HCT116 (cell line): ENCODE measurements at regions not wholly inside any gene's neighbourhood (a gene's known extent, or its start where the extent isn't known, plus 50 kb on each side); places are given as distances from the start of the nearest gene placed in this dataset.

ENCODE experiments used
- ATAC-seq: fragments of 200-7000 bp; cut with Tn5 transposase; 2 replicates; pipeline ENCODE4 v1.9.1; 2020; ENCODE audit warnings: mild to moderate bottlenecking, moderate library complexity
- BruUV-seq: library from RNA; stranded (reverse); fragments of 400-500 nt; replicated peaks from 2 replicates; lab custom pipeline; 2021; lab: Mats Ljungman, UMichigan
- CTCF ChIA-PET: fragments of 300-600 bp; sonication (Branson Sonifier 250); formaldehyde crosslinking; loops from one replicate; lab custom pipeline; 2021; ENCODE audit warnings: antibody characterized with exemption; lab: Charles Lee
- POLR2A ChIA-PET: fragments of 300-600, 350-600 bp; sonication (Branson Sonifier 250); formaldehyde crosslinking; loops from one replicate; lab custom pipeline; 2021; ENCODE audit warnings: antibody characterized with exemption; lab: Charles Lee
- RAD21 ChIA-PET, 2 experiments: fragments of 300-600 bp; sonication (Branson Sonifier 250); formaldehyde crosslinking; loops; one replicate each; lab custom pipeline; 2023; ENCODE audit warnings: low total read pairs in 2 of 2; ENCODE audit not compliant: uncharacterized antibody in 2 of 2, unreplicated experiment in 2 of 2, low non-redundant PET in 1 of 2; lab: Charles Lee
- DNase-seq: peaks from one replicate; pipeline ENCODE4 v3.0.0-alpha.2; 2010; ENCODE audit warnings: low read depth, low spot score
- H2AFZ ChIP-seq: fragments of 200-600 bp; shearing (Covaris generic), sonication (generic); 2 replicates; pipeline ENCODE4 v1.6.1; 2017; ENCODE audit warnings: low read depth, mixed run types, mixed read lengths, antibody characterized with exemption, low read length; ENCODE audit not compliant: poor library complexity, severe bottlenecking
- H3K27ac ChIP-seq: 2 replicates; pipeline ENCODE4 v1.5.1; 2012; ENCODE audit warnings: low read depth, low read length
- H3K27me3 ChIP-seq: fragments of 200-600 bp; sonication (generic); 2 replicates; pipeline ENCODE4 v1.6.1; 2016; ENCODE audit warnings: mixed run types, low read length, mixed read lengths; ENCODE audit not compliant: insufficient read depth
- H3K36me3 ChIP-seq, 2 experiments: fragments of 200-500 bp in 1 of 2; fragments of 200-600 bp in 1 of 2; sonication (Bioruptor generic) in 1 of 2; sonication (generic) in 1 of 2; 2 replicates each; pipeline versions ENCODE4 v1.5.1 to v1.6.1; 2014 to 2016; ENCODE audit warnings: low read length in 2 of 2, inconsistent platforms in 1 of 2, mixed read lengths in 1 of 2, mixed run types in 1 of 2; ENCODE audit not compliant: insufficient read depth in 2 of 2, control insufficient read depth in 1 of 2
- H3K4me1 ChIP-seq, 2 experiments: fragments of 200-600 bp in 1 of 2; sonication (generic) in 1 of 2; 2 replicates each; pipeline versions ENCODE4 v1.5.1 to v1.6.1; 2012 to 2017; ENCODE audit warnings: low read length in 2 of 2, inconsistent platforms in 1 of 2, mild to moderate bottlenecking in 1 of 2, mixed read lengths in 1 of 2, mixed run types in 1 of 2, moderate library complexity in 1 of 2; ENCODE audit not compliant: insufficient read depth in 2 of 2, control insufficient read depth in 1 of 2
- H3K4me2 ChIP-seq: fragments of 200-600 bp; sonication (generic); 2 replicates; pipeline ENCODE4 v1.6.1; 2017; ENCODE audit warnings: mixed run types, low read length, mixed read lengths
- H3K4me3 ChIP-seq, 2 experiments: fragments of 200-600 bp in 1 of 2; sonication (generic) in 1 of 2; replicated peaks in 1 of 2; 2 replicates each; pipeline ENCODE4 v1.5.1; 2011 to 2016; ENCODE audit warnings: low read length in 2 of 2, control low read depth in 1 of 2, low read depth in 1 of 2, mild to moderate bottlenecking in 1 of 2, mixed read lengths in 1 of 2, mixed run types in 1 of 2
- H3K79me2 ChIP-seq: fragments of 200-600 bp; sonication (generic); 2 replicates; pipeline ENCODE4 v1.6.1; 2017; ENCODE audit warnings: mild to moderate bottlenecking, mixed run types, low read length, moderate library complexity, mixed read lengths; ENCODE audit not compliant: insufficient read depth
- H3K9ac ChIP-seq: fragments of 200-600 bp; sonication (generic); 2 replicates; pipeline ENCODE4 v1.6.1; 2016; ENCODE audit warnings: low read length, mixed read lengths
- H3K9me2 ChIP-seq: fragments of 200-600 bp; sonication (generic), shearing (Covaris generic); 2 replicates; pipeline ENCODE4 v1.6.1; 2017; ENCODE audit warnings: mixed run types, mild to moderate bottlenecking, moderate library complexity; ENCODE audit not compliant: insufficient read depth
- H3K9me3 ChIP-seq, 2 experiments: fragments of 200-500 bp in 1 of 2; fragments of 200-600 bp in 1 of 2; sonication (Bioruptor generic) in 1 of 2; sonication (generic) in 1 of 2; 2 replicates each; pipeline ENCODE4 v1.6.1; 2014 to 2017; ENCODE audit warnings: low read length in 2 of 2, mixed read lengths in 2 of 2, inconsistent platforms in 1 of 2, low read depth in 1 of 2, mild to moderate bottlenecking in 1 of 2, mixed run types in 1 of 2, moderate library complexity in 1 of 2; ENCODE audit not compliant: control insufficient read depth in 1 of 2, insufficient read depth in 1 of 2
- H4K20me1 ChIP-seq: fragments of 200-600 bp; sonication (generic), shearing (Covaris generic); 2 replicates; pipeline ENCODE4 v1.6.1; 2017; ENCODE audit warnings: mixed run types, mild to moderate bottlenecking, moderate library complexity; ENCODE audit not compliant: insufficient read depth
- EGR1 ChIP-seq: IDR thresholded peaks from 2 replicates; pipeline ENCODE4 v1.6.1; 2012; ENCODE audit warnings: low read depth
- ELF1 ChIP-seq: IDR thresholded peaks from 2 replicates; pipeline ENCODE4 v1.6.1; 2012; ENCODE audit warnings: low read depth, borderline replicate concordance
- JUND ChIP-seq: IDR thresholded peaks from 2 replicates; pipeline ENCODE4 v1.6.1; 2012
- POLR2A ChIP-seq: IDR thresholded peaks from 2 replicates; pipeline ENCODE4 v1.7.0; 2011; ENCODE audit warnings: borderline replicate concordance; ENCODE audit not compliant: insufficient read depth, insufficient read length; ENCODE audit errors: extremely low read depth
- POLR2AphosphoS5 ChIP-seq: IDR thresholded peaks from 2 replicates; pipeline ENCODE4 v1.6.1; 2011; ENCODE audit warnings: mild to moderate bottlenecking, low read depth, low read length, moderate library complexity
- RAD21 ChIP-seq: IDR thresholded peaks from 2 replicates; pipeline ENCODE4 v1.6.1; 2012; ENCODE audit warnings: low read depth, mild to moderate bottlenecking
- YY1 ChIP-seq: IDR thresholded peaks from 2 replicates; pipeline ENCODE4 v1.6.1; 2011; ENCODE audit warnings: low read length, low read depth, moderate library complexity, mild to moderate bottlenecking; ENCODE audit not compliant: insufficient replicate concordance; ENCODE audit errors: extremely low read depth
- ZFX ChIP-seq: fragments of 450-650 bp; IDR thresholded peaks from 2 replicates; pipeline ENCODE4 v1.6.1; 2017
- ZNF274 ChIP-seq: fragments of 200-500 bp; sonication (Bioruptor generic); IDR thresholded peaks from 2 replicates; pipeline ENCODE4 v1.6.1; 2014; ENCODE audit warnings: mild to moderate bottlenecking, low read depth, low read length, inconsistent platforms
- intact Hi-C: fragments of 100-400 bp; cut with micrococcal nuclease; formaldehyde crosslinking; loops from 2 replicates; pipeline ENCODE4 v1.10.0; 2022
- TF ChIP-seq, protein P1 (sequence below), 3 experiments: fragments of 200-600 bp in 1 of 3; sonication (generic) in 1 of 3; IDR thresholded peaks in 2 of 3; conservative IDR thresholded peaks in 1 of 3; 2 replicates each; pipeline ENCODE4 v1.5.1; 2012 to 2017; ENCODE audit warnings: low read depth in 2 of 3, low read length in 2 of 3, antibody characterized with exemption in 1 of 3, borderline replicate concordance in 1 of 3, control low read depth in 1 of 3, mild to moderate bottlenecking in 1 of 3, mixed read lengths in 1 of 3, mixed run types in 1 of 3, moderate library complexity in 1 of 3; ENCODE audit not compliant: insufficient read depth in 1 of 3
- TF ChIP-seq, protein P2 (sequence below): IDR thresholded peaks from 2 replicates; pipeline ENCODE4 v1.6.1; 2012; ENCODE audit warnings: low read depth
- TF ChIP-seq, protein P3 (sequence below): IDR thresholded peaks from 2 replicates; pipeline ENCODE4 v1.6.1; 2011; ENCODE audit warnings: mild to moderate bottlenecking, low read length, moderate library complexity; ENCODE audit not compliant: insufficient replicate concordance; ENCODE audit errors: extremely low read depth

DNA sequence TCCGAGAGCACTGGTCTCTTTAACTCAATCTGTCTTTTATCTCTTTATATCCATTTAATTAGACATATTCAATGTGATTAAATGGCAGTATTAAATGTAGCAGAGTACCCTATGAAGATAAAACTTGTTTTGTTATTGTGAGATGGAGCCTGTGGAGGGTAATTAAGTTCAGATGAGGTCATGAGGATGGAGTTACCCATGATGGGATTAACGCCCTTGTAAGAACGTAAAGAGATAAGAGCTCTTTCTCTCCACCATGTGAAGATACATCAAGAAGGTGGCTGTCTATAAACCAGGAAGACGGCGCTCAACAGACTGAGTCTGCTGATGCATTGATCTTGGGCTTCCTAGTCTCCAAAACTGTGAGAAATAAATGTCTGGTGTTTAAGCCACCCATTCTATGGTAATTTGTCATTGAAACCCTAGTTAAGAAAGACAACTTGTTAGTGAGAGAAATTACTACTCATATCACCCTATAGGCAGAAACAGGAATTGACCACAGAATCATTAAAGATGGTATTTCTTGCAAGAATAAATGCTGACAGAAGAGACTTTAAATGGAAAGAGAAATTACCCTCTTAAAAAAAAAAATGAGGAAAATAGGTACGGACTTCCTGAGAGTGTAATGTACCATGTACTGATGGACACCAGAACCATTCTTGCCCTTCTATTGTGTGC lies 738.7 kb upstream of the CHAC2 start:
- Histone ChIP-seq H3K27me3 (no peaks in the 10 kb centered on the region), H3K9me2 (no peaks in the 10 kb centered on the region), H3K79me2 (no peaks in the 10 kb centered on the region), H3K9me3 (no peaks in the 10 kb centered on the region), H3K4me3 (no peak overlapping the region), H3K9ac (no peak overlapping the region), H4K20me1 (no peaks in the 10 kb centered on the region), H3K4me2 (no peak overlapping the region), H3K27ac (no peak overlapping the region), H2AFZ (no peak overlapping the region), H3K36me3 (no peaks in the 10 kb centered on the region), H3K4me1 (no peaks in the 10 kb centered on the region)
- no peak for ATAC-seq
- POLR2A ChIA-PET: no interaction called here
- intact Hi-C loops: no loop called here
- no peak for DNase-seq
- BruUV-seq: no TSS peak
- CTCF ChIA-PET: no interaction called here
- TF ChIP-seq JUND: no peak
- TF ChIP-seq, protein P1, sequence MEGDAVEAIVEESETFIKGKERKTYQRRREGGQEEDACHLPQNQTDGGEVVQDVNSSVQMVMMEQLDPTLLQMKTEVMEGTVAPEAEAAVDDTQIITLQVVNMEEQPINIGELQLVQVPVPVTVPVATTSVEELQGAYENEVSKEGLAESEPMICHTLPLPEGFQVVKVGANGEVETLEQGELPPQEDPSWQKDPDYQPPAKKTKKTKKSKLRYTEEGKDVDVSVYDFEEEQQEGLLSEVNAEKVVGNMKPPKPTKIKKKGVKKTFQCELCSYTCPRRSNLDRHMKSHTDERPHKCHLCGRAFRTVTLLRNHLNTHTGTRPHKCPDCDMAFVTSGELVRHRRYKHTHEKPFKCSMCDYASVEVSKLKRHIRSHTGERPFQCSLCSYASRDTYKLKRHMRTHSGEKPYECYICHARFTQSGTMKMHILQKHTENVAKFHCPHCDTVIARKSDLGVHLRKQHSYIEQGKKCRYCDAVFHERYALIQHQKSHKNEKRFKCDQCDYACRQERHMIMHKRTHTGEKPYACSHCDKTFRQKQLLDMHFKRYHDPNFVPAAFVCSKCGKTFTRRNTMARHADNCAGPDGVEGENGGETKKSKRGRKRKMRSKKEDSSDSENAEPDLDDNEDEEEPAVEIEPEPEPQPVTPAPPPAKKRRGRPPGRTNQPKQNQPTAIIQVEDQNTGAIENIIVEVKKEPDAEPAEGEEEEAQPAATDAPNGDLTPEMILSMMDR (IDR thresholded peaks at IDR 0.05 in 2 of 3, conservative IDR thresholded peaks at IDR 0.05 in 1 of 3; ENCODE audit: borderline replicate concordance in 1 of 3, insufficient read depth in 1 of 3, low read depth in 2 of 3, low read length in 2 of 3): peak in 2 of 3 experiments; percentile 12 to 33; a peak in 3 of 6 replicates
- no peak for TF ChIP-seq EGR1
- TF ChIP-seq POLR2A: no peak
- RAD21 ChIA-PET: no interaction called here

DNA sequence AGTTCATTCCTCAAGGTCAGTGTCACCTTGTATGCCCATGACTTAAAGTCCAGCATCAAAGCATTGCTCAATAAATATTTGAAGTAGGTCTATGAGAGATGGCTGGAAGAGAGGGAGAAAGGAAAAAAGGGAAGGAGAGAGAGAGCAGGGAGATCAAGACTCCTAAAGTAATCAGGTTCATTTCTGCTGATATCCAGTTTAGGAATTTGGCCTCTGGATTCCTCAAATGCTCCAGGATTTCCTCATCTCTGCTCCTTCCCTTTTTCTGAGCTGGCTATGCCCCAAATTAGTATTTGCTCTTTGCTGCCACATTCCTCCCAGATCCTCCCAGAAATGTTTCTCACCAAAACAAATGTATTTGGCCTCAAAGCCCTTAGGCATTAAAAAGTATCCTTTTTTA lies 739.4 kb upstream of the CHAC2 start:
- CTCF ChIA-PET: no interaction called here
- no peak overlapping the region for H3K4me2 ChIP-seq
- TF ChIP-seq ZNF274 (no peak), RAD21 (no peak), YY1 (no peak), ZFX (no peak), ELF1 (no peak), EGR1 (no peak), POLR2AphosphoS5 (no peak), JUND (no peak)
- TF ChIP-seq, protein P2, sequence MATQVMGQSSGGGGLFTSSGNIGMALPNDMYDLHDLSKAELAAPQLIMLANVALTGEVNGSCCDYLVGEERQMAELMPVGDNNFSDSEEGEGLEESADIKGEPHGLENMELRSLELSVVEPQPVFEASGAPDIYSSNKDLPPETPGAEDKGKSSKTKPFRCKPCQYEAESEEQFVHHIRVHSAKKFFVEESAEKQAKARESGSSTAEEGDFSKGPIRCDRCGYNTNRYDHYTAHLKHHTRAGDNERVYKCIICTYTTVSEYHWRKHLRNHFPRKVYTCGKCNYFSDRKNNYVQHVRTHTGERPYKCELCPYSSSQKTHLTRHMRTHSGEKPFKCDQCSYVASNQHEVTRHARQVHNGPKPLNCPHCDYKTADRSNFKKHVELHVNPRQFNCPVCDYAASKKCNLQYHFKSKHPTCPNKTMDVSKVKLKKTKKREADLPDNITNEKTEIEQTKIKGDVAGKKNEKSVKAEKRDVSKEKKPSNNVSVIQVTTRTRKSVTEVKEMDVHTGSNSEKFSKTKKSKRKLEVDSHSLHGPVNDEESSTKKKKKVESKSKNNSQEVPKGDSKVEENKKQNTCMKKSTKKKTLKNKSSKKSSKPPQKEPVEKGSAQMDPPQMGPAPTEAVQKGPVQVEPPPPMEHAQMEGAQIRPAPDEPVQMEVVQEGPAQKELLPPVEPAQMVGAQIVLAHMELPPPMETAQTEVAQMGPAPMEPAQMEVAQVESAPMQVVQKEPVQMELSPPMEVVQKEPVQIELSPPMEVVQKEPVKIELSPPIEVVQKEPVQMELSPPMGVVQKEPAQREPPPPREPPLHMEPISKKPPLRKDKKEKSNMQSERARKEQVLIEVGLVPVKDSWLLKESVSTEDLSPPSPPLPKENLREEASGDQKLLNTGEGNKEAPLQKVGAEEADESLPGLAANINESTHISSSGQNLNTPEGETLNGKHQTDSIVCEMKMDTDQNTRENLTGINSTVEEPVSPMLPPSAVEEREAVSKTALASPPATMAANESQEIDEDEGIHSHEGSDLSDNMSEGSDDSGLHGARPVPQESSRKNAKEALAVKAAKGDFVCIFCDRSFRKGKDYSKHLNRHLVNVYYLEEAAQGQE: no peak
- TF ChIP-seq, protein P3, sequence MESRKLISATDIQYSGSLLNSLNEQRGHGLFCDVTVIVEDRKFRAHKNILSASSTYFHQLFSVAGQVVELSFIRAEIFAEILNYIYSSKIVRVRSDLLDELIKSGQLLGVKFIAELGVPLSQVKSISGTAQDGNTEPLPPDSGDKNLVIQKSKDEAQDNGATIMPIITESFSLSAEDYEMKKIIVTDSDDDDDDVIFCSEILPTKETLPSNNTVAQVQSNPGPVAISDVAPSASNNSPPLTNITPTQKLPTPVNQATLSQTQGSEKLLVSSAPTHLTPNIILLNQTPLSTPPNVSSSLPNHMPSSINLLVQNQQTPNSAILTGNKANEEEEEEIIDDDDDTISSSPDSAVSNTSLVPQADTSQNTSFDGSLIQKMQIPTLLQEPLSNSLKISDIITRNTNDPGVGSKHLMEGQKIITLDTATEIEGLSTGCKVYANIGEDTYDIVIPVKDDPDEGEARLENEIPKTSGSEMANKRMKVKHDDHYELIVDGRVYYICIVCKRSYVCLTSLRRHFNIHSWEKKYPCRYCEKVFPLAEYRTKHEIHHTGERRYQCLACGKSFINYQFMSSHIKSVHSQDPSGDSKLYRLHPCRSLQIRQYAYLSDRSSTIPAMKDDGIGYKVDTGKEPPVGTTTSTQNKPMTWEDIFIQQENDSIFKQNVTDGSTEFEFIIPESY: no peak

More for the DNA sequence above, 739.4 kb upstream of the CHAC2 start:
- no TSS peak for BruUV-seq
- ChIA-PET POLR2A (no interaction called here), RAD21 (no interaction called here)
- H3K9me3 ChIP-seq: no peaks in the 10 kb centered on the region
- no peaks in the 10 kb centered on the region for H3K4me1 ChIP-seq
- no peaks in the 10 kb centered on the region for H3K36me3 ChIP-seq
- H3K4me3 ChIP-seq: no peak overlapping the region
- H3K27me3 ChIP-seq: no peaks in the 10 kb centered on the region
- no peaks in the 10 kb centered on the region for H4K20me1 ChIP-seq
- intact Hi-C loops: no loop called here
- no peak overlapping the region for H2AFZ ChIP-seq
- H3K79me2 ChIP-seq: no peaks in the 10 kb centered on the region
- no peak for ATAC-seq
- H3K9me2 ChIP-seq: no peaks in the 10 kb centered on the region
- no peak overlapping the region for H3K27ac ChIP-seq
- no peak overlapping the region for H3K9ac ChIP-seq
- no peak for DNase-seq
